ENCODE measurements at regions not wholly inside any gene's neighbourhood (a gene's known extent, or its start where the extent isn't known, plus 50 kb on each side); places are given as distances from the start of the nearest gene placed in this dataset.

- no peak for DNase-seq (ENCODE audit: low read depth in 2 of 2)
These were observed 58.6 kb downstream of the LIG4 start for GRCh38 chr13:108156749-108157148.

DNA sequence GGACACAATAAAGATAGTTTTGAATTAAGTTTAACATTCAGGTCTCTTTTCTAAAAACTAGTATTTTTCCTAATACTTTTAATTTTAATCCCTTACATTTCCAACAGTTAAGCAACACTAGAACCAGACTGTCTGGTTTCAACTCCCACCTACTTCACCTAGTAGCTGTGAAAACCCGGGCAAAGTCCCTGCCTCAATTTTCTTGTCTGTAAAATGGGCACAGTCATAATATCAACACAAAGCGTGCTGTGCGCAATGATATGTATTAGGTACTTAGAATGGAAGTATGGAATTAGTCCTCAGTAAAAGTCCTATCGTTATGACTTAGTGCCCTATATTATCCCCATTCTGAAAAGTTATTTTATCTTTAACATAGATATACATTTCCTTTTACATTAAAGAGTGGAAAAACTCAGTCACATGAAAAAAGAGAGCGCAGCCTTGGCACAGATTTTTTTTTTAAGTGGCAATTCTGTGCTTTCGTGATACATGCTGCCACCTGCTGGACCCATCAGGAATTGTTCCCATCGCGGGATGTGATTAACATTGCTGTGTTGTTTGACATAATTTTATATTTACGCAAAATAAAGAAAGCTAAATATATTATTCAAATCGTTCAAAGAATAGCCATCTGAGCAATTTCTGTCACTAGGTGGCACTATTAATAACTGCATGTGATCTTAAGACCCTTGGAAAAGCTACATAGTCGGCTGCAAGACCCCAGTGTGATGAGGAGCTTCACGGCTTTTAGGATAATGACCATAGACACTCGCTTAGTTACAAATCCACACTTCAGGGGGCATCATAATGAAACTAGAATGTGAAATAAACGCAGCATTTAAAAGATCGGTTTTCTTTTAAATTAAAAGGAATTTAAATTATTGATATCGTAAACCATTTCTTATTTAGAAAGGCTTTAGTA is 59.9 kb downstream of the LIG4 start:
- DNase-seq (ENCODE audit: low read depth in 2 of 2), result peak; percentile 2 to 7

GRCh38 chr13:108154421-108154858 is 60.9 kb downstream of the LIG4 start:
- no peak for DNase-seq (ENCODE audit: low read depth in 2 of 2)

GRCh38 chr13:108146642-108147041 is 68.7 kb downstream of the LIG4 start:
- DNase-seq (ENCODE audit: low read depth in 2 of 2), result no peak

- no peak for DNase-seq (ENCODE audit: low read depth in 2 of 2)
These were observed 72.5 kb downstream of the LIG4 start for GRCh38 chr13:108142702-108143436.

- no peak for DNase-seq (ENCODE audit: low read depth in 2 of 2)
These were observed 78.2 kb downstream of the LIG4 start for GRCh38 chr13:108137176-108137575.

DNA sequence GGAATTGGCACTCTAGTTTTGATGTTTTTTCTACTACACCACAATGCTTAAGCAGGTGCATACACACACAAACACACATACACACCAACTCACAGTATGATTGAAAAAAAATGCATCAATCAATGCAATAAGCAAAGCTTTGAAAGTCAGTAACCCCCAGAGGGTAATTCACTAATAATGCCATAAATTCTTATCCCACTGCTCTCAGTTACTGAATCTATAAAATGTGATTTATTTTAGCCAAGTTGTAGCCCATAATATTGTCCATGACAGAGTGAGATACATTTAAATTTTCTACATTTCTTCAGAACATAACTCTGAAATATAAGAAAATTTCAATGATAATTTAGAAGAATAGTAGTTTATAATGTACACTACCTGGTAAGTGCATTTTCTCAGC is 87.9 kb downstream of the LIG4 start:
- no peak for DNase-seq (ENCODE audit: low read depth in 2 of 2)

DNA sequence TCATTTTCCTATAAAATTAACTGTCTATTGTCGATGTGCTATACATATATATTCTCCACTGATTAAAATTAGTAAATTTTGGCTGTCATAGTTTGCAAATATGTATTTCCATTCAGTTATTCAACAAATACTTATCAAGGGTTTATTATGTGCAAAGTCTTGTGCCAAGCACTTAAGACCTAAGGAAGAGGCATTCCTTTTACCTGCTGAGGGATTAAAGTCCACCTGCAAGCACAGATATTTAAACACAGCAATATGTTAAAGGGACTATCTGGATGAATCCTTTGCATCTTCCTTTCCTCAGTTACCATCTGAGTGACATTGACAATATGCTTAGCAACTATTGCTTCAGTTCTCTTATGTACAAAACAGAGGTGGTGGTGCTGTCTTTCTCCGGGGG is 89.3 kb downstream of the LIG4 start:
- no peak for DNase-seq (ENCODE audit: low read depth in 2 of 2)

DNA sequence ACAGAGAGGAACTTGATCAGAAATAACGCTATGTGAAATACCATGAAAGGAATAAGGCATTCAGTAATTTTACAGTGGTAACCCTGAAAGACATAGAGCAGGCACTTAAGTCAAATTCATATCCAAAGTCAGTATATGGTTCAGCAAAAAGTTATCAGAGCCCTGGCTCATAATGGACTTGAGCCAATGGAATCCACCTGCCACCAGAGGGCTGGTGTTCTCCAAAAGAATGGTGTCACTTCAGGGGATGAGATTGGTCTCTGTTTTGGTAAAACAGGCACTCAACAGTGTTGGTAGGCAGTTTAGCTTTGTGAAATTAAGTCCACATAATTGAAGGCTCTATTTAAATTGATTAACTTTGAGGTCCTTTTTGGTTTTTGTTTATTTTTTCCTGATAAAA is 93.9 kb downstream of the LIG4 start:
- no peak for DNase-seq (ENCODE audit: low read depth in 2 of 2)

GRCh38 chr13:108120856-108121255 is 94.5 kb downstream of the LIG4 start:
- no peak for DNase-seq (ENCODE audit: low read depth in 2 of 2)

- no peak for DNase-seq (ENCODE audit: low read depth in 2 of 2)
These were observed 95.0 kb downstream of the LIG4 start for GRCh38 chr13:108120302-108120701.

- no peak for DNase-seq (ENCODE audit: low read depth in 2 of 2)
These were observed 99.6 kb downstream of the LIG4 start for GRCh38 chr13:108115738-108116137.

- no peak for DNase-seq (ENCODE audit: low read depth in 2 of 2)
These were observed 101.9 kb downstream of the LIG4 start for GRCh38 chr13:108113407-108113806.

- no peak for DNase-seq (ENCODE audit: low read depth in 2 of 2)
These were observed 110.6 kb downstream of the LIG4 start for GRCh38 chr13:108104736-108105135.

DNA sequence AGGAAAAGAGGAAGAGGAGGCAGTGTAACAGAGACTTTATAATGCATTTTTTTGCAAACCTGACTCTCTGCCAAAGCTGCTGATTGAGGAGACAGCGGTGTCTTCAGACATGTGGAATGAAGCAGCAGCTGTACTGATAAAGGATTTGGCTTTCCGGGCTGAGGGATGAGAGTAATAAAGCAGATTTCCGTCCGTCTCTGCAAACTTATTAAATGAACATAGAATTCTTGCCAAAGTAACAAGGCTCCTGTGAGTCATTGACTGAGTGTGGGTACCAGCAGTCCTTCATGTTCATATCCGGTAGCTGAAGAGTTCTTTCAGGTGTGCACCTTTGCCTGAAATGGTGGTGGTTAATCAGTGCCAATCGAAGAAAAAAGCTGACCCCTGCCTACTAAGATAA is 112.6 kb downstream of the LIG4 start:
- no peak for DNase-seq (ENCODE audit: low read depth in 2 of 2)

GRCh38 chr13:108096301-108096915 is 118.9 kb downstream of the LIG4 start:
- DNase-seq (ENCODE audit: low read depth in 2 of 2), result no peak

DNA sequence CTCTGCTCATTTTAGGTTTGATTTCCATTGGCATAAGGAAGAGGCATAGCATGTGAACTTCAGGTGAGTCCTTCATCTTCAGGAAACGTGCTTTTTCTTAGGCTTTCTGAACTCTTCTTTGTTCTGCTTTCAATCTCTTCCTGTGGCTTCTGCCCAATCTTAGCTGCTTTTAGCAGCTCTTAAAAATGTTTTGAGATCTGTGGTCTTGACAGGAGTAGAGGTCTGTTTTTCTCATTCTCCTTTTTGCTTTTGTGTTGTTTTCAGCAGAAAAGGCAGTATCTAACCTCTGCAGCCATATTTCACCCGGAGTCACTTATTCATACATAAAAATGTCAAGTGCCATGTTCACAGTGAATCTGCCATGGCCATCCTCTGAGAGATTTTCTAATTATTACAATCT is 120.3 kb downstream of the LIG4 start:
- DNase-seq (ENCODE audit: low read depth in 2 of 2), result no peak

GRCh38 chr13:108093616-108094015 is 121.7 kb downstream of the LIG4 start:
- DNase-seq (ENCODE audit: low read depth in 2 of 2), result no peak

DNA sequence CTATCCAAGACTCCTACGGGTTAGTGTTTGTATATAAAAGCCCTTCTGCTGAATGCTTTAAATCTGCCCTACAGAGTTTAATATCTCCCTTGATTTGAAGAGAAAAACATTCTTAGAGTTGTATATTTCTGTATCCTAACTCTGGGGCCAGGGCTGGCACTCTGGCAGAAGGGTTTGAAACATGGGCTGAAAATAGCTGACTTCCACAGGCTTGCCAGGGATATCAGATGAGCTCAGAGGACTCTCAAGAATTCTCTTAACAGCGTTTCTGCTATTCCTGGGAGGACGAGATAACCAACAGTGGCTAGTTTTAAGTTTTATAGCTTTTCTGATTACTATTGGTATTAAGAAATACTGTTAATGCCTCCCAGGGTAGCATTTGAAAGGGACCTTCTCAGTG is 127.5 kb downstream of the LIG4 start:
- DNase-seq (ENCODE audit: low read depth in 2 of 2), result no peak

GRCh38 chr13:108086678-108087077 is 128.7 kb downstream of the LIG4 start:
- DNase-seq (ENCODE audit: low read depth in 2 of 2), result no peak

GRCh38 chr13:108084840-108085239 is 130.5 kb downstream of the LIG4 start:
- DNase-seq (ENCODE audit: low read depth in 2 of 2), result no peak

GRCh38 chr13:108083056-108083455 is 132.3 kb downstream of the LIG4 start:
- DNase-seq (ENCODE audit: low read depth in 2 of 2), result no peak

- DNase-seq (ENCODE audit: low read depth in 2 of 2), result no peak
These were observed 132.9 kb downstream of the LIG4 start for GRCh38 chr13:108082481-108082880.

All from activated CD8-positive, alpha-beta memory T cell treated with anti-CD3 and anti-CD28 coated beads for 4 hours (primary cell).